GM12878 (cell line): ENCODE measurements at regions not wholly inside any gene's neighbourhood (a gene's known extent, or its start where the extent isn't known, plus 50 kb on each side); places are given as distances from the start of the nearest gene placed in this dataset.

ENCODE experiments used
- CHD2 ChIP-seq: IDR thresholded peaks from 2 replicates; pipeline ENCODE4 v1.6.1; 2011; ENCODE audit warnings: low read depth, low read length, improper control_type of control experiment, borderline replicate concordance
- EZH2 ChIP-seq: IDR thresholded peaks from 2 replicates; pipeline ENCODE4 v1.6.1; 2012; ENCODE audit warnings: low read depth, mild to moderate bottlenecking, control low read depth, inconsistent platforms, low read length, borderline replicate concordance; ENCODE audit not compliant: control insufficient read depth
- FOXM1 ChIP-seq: IDR thresholded peaks from 2 replicates; pipeline ENCODE4 v1.6.1; 2012; ENCODE audit warnings: low read depth, mild to moderate bottlenecking, inconsistent platforms, low read length, moderate library complexity
- GABPA ChIP-seq: IDR thresholded peaks from 2 replicates; pipeline ENCODE4 v1.6.1; 2014; ENCODE audit warnings: antibody characterized with exemption, low read depth, mild to moderate bottlenecking, inconsistent platforms
- HCFC1 ChIP-seq: fragments of 150-350 bp; IDR thresholded peaks from 2 replicates; pipeline ENCODE4 v1.6.1; 2014; ENCODE audit warnings: low read length
- MXI1 ChIP-seq: fragments of 150-350 bp; IDR thresholded peaks from 2 replicates; pipeline ENCODE4 v1.6.1; 2011; ENCODE audit warnings: low read depth, mild to moderate bottlenecking, inconsistent platforms, low read length, improper control_type of control experiment
- POU2F2 ChIP-seq: IDR thresholded peaks from 3 replicates; pipeline ENCODE4 v1.6.1; 2011; ENCODE audit warnings: low read depth, mild to moderate bottlenecking, low read length, borderline replicate concordance
- TARDBP ChIP-seq: IDR thresholded peaks from 2 replicates; pipeline ENCODE4 v1.6.1; 2016; ENCODE audit warnings: borderline replicate concordance
- ZNF207 ChIP-seq: fragments of 450-650 bp; IDR thresholded peaks from 2 replicates; pipeline ENCODE4 v1.6.1; 2014; ENCODE audit warnings: antibody characterized with exemption, mild to moderate bottlenecking, borderline replicate concordance
- TF ChIP-seq, protein P1 (sequence below), 3 experiments: IDR thresholded peaks in 2 of 3; conservative IDR thresholded peaks in 1 of 3; 2 replicates each; pipeline ENCODE4 v1.5.1; 2011; ENCODE audit warnings: low read depth in 3 of 3, low read length in 3 of 3, mild to moderate bottlenecking in 3 of 3, control low read depth in 2 of 3, moderate library complexity in 2 of 3, inconsistent platforms in 1 of 3, mixed read lengths in 1 of 3; ENCODE audit not compliant: control insufficient read depth in 2 of 3, insufficient read depth in 1 of 3; ENCODE audit errors: extremely low read depth in 1 of 3

DNA sequence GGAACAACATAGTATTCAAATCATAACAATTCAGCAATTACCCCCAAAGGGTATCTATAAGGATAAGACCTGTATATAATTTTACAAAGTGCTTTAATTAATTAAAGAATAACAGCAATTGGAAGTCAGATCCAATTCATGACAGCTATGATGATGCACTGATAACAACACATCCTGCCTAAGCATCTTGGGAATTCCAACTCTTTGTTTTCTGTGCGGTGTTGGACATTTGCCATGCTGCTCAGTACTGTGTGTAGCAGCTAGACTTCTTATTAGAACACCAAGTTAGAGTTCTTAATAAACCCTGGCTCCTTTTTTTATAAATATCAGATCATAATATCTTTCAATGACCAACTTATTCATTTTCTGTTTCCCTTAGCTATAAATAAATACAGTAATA lies 209.0 kb downstream of the SEC61B start:
- TF ChIP-seq ZNF207: no peak
- TF ChIP-seq CHD2: no peak
- TF ChIP-seq, protein P1, sequence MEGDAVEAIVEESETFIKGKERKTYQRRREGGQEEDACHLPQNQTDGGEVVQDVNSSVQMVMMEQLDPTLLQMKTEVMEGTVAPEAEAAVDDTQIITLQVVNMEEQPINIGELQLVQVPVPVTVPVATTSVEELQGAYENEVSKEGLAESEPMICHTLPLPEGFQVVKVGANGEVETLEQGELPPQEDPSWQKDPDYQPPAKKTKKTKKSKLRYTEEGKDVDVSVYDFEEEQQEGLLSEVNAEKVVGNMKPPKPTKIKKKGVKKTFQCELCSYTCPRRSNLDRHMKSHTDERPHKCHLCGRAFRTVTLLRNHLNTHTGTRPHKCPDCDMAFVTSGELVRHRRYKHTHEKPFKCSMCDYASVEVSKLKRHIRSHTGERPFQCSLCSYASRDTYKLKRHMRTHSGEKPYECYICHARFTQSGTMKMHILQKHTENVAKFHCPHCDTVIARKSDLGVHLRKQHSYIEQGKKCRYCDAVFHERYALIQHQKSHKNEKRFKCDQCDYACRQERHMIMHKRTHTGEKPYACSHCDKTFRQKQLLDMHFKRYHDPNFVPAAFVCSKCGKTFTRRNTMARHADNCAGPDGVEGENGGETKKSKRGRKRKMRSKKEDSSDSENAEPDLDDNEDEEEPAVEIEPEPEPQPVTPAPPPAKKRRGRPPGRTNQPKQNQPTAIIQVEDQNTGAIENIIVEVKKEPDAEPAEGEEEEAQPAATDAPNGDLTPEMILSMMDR (IDR thresholded peaks at IDR 0.05 in 2 of 3, conservative IDR thresholded peaks at IDR 0.05 in 1 of 3; ENCODE audit: control insufficient read depth in 2 of 3, extremely low read depth in 1 of 3, insufficient read depth in 1 of 3, low read depth in 3 of 3, low read length in 3 of 3): no peak
- no peak for TF ChIP-seq GABPA
- no peak for TF ChIP-seq FOXM1
- no peak for TF ChIP-seq MXI1
- no peak for TF ChIP-seq TARDBP
- TF ChIP-seq POU2F2: no peak
- TF ChIP-seq EZH2: no peak
- no peak for TF ChIP-seq HCFC1
